COLO668 (cell line): ENCODE measurements at regions not wholly inside any gene's neighbourhood (a gene's known extent, or its start where the extent isn't known, plus 50 kb on each side); places are given as distances from the start of the nearest gene placed in this dataset.

Source experiments
- DNase-seq: peaks from one replicate; lab custom pipeline; 2025; ENCODE audit not compliant: unreplicated experiment; lab: John Stamatoyannopoulos, UW

DNA sequence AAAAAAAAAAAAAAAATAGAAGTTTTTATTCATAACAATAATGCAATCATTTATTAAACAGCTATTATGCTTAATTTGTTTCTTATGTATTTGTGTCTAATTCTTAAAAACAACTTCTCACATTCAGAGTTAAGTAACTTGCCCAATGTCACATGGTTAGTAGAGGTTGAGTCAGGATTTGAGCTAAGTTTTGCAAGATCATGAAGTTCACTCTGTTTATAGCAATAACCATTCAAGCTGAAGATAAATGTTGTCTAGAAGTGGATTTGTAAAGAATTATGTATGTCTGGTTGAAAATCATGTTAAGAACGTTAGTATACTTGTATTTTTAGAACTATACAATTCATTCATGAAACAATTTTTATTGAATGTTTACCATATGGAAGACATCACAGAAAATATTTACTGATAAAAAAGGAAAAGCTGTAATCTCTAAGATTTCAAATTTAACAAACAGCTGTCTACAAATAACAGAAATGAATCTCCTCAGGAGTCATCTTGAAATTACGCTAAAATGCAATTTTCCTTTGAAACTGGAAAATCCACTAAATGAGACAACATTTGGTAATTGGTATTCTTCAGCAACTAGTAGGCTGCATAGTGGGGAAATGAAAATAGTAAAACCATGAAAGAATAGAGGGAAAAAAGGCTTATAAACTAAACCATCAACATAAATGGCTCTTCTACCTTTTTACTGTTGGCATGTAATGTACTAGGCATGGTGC, 70.5 kb upstream of the AHR start:
- no peak for DNase-seq

GRCh38 chr7:17229228-17229627, 69.2 kb upstream of the AHR start:
- no peak for DNase-seq

- no peak for DNase-seq
Observed at GRCh38 chr7:17230099-17230807, 68.2 kb upstream of the AHR start.

DNA sequence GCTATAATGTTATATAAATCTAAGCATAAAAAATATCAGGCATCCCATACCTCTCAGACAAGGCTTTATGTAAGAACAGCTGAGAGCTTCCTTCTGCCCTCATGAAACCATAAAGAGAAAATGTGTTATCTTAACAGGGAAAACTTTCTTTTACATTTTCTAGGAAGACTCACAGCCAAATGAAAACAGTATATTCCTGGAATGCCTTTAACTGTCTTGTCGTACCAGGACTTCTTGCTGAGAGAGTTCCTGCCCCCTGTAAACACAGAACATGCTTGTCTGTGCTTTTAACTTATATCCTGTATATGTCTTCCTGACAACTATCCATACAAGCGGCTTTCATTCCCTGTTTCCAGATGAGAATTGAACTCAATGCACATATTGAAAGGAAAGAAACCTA, 64.8 kb upstream of the AHR start:
- DNase-seq = no peak

DNA sequence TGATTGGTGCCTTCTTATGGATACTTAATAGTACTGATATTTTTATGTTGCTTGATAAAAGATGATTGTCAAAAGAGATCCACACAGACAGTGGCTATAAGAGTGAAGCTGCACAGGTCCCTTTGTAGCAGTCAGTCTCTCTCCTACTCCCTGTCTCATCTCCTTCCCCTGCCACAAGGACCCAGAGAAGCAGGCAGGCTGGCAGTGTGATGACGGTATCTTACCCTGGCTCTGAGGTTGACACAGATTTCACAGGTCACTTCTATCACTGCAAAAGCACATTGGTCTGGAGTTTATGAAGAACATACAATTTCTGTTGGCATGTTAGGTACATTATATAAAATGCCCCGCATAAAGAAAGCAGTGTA, 64.4 kb upstream of the AHR start:
- no peak for DNase-seq

- no peak for DNase-seq
Observed at GRCh38 chr7:17234398-17235031, 63.9 kb upstream of the AHR start.

DNA sequence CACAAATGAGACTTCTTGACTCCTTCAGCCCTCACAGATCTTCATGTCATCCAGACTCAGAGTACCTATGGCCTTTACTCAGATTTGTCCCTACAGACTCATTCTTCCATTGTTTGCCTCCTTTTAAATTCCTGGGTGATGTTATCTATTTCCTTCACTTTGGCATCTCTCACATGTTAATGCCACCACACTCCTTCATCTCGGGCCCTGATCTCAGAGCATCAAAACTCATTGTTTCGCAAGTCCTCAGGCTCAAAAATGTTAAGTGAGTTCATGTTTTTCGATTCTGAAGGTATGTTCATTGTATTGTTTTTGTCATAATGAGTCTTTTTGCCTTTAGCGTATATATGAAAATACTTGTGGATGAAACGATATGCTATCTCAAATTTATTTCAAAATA, 62.3 kb upstream of the AHR start:
- no peak for DNase-seq

GRCh38 chr7:17236603-17237002, 61.8 kb upstream of the AHR start:
- DNase-seq = no peak

DNA sequence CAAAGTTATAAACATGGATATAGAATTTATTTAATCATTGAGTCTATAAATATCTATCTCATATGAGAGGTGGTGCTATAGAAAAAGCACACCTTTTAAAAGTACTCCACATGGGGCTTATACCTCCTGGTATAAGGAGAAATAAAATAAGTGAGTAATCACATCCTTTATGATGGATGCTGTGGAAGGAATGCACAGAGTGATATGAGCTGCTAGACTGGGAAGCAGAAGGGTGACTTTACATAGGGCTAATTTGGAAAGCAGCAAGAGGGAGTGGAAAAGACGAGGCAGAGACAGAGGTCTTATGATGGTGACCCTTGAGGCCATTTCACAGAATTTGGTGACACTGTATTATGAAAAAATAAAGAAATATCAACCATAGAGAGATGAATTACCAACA, 59.4 kb upstream of the AHR start:
- no peak for DNase-seq

- no peak for DNase-seq
Observed at GRCh38 chr7:17239683-17240521, 58.5 kb upstream of the AHR start.

GRCh38 chr7:17242504-17242903, 55.9 kb upstream of the AHR start:
- DNase-seq = no peak

GRCh38 chr7:17244786-17245185, 53.7 kb upstream of the AHR start:
- DNase-seq = no peak

GRCh38 chr7:17247357-17247756, 51.1 kb upstream of the AHR start:
- DNase-seq = no peak

GRCh38 chr7:17248527-17248926, 49.9 kb upstream of the AHR start:
- DNase-seq = no peak
